ENCODE measurements at regions not wholly inside any gene's neighbourhood (a gene's known extent, or its start where the extent isn't known, plus 50 kb on each side); places are given as distances from the start of the nearest gene placed in this dataset.
"Not testable (repeated sequence)": the region's sequence is repeated elsewhere in the genome, so short reads cannot be mapped to it uniquely, and the experiment has no call there.

- no peak for DNase-seq (ENCODE audit: low spot score)
Observed at GRCh38 chr4:33930497-33930896, 2313.8 kb downstream of the ARAP2 start.

DNA sequence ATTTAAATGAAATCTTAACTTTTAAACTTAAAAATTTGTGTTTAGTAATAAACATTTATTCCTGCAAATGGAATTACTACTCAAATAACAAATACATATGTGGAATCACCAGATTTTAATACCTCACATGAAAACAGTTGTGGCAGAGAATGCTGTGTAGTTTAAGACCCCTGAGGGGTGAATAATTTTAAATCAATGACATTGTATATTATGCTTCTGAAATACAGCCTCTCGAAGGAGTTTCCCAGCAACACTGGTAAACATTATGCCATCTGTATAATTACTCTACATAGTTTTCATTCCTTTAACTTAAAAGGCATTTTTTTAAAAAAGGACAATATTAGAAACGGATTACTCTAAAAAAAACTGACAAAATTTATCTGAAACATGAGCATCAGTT is 2313.3 kb downstream of the ARAP2 start:
- no peak for DNase-seq (ENCODE audit: low spot score)

- no peak for DNase-seq (ENCODE audit: low spot score)
Observed at GRCh38 chr4:33940281-33940680, 2304.0 kb downstream of the ARAP2 start.

- no peak for DNase-seq (ENCODE audit: low spot score)
Observed at GRCh38 chr4:33941854-33942253, 2302.5 kb downstream of the ARAP2 start.

DNA sequence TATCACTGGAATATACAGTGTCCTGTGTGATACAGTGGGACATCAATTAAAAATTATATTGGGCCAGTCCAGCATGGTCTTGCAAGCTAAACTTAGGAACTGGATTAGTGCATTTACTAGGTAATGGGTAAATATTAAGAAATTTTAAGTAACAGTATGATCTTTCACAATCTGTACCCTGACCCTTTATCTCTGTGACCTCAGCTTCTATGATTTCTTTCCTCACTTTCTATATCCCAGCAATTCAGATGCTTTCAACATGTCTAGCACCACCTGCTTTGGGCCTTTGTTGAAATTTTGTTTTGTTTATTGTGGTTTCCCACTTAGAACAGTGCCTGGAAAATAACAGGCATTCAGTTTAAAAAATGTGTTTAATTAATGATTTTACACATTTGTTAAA is 2295.4 kb downstream of the ARAP2 start:
- no peak for DNase-seq (ENCODE audit: low spot score)

GRCh38 chr4:33953848-33954247 is 2290.5 kb downstream of the ARAP2 start:
- DNase-seq (ENCODE audit: low spot score), result not testable (repeated sequence)

GRCh38 chr4:33954759-33955158 is 2289.6 kb downstream of the ARAP2 start:
- no peak for DNase-seq (ENCODE audit: low spot score)

DNA sequence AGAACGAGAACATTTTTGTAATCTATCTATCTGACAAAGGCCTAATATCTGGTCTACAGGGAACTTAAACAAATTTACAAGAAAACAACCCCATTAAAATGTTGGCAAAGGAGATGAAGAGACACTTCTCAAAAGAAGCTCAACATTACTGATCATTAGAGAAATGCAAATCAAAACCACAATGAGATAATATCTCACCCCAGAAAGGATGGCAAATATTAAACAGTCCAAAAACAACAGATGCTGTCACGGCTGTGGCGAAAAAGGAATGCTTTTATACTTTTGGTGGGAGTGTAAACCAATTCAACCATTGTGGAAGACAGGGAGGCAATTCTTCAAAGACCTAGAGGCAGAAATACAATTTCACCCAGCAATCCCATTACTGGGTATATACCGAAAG is 2284.8 kb downstream of the ARAP2 start:
- no peak for DNase-seq (ENCODE audit: low spot score)

- no peak for DNase-seq (ENCODE audit: low spot score)
Observed at GRCh38 chr4:33961761-33962160, 2282.6 kb downstream of the ARAP2 start.

GRCh38 chr4:33966808-33967207 is 2277.5 kb downstream of the ARAP2 start:
- no peak for DNase-seq (ENCODE audit: low spot score)

GRCh38 chr4:33974270-33974669 is 2270.0 kb downstream of the ARAP2 start:
- no peak for DNase-seq (ENCODE audit: low spot score)

GRCh38 chr4:33975995-33976394 is 2268.3 kb downstream of the ARAP2 start:
- DNase-seq (ENCODE audit: low spot score), result no peak

GRCh38 chr4:33979781-33980180 is 2264.5 kb downstream of the ARAP2 start:
- not testable (repeated sequence) for DNase-seq (ENCODE audit: low spot score)

GRCh38 chr4:33980361-33980760 is 2264.0 kb downstream of the ARAP2 start:
- DNase-seq (ENCODE audit: low spot score), result no peak

GRCh38 chr4:33989820-33990443 is 2254.4 kb downstream of the ARAP2 start:
- no peak for DNase-seq (ENCODE audit: low spot score)

DNA sequence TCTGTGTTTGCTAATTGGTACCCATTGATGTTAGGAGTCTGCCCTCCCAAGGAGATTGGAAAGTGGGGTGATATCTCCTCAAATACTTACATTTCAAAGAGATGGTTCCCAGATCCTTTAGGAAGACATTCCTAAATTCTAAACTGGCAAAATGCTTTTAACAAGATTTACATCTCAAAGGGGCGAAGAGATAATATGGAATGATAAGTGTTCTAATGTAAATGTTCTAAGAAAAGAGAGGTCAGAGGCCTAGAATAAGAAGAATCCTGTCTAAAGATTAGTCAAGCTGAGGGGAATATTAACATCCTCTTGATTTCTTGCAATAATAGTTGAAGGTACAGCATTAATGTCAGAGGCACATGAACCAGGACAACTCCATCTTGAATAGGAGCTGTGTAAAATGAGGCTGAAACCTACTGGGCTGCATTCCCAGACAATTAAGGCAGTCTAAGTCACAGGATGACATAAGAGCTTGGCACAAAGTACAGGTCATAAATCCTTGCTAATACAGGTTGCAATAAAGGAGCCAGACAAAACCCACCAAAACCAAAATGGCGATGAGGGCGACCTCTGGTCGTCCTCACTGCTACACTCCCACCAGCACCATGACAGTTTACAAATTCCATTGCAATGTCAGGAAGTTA is 2248.1 kb downstream of the ARAP2 start:
- DNase-seq (ENCODE audit: low spot score), result no peak

DNA sequence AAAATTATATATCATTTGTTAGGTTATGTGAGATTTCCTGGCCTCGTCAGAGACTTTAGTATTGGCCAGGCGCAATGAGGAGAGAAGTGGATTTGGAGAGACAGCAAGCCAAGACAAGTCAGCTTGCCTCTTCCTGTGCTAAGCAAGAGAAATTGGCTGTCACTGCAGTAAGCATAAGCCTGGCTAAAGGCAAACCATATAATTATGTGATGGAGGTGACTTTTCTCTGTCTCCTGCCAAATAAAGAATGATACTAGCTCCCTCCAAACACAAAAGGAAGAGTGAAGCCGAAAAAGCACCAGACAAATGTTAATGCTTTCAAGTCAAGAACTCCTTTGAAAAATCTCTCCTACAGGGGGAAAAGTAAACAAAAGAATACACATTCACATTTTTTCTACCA is 2246.0 kb downstream of the ARAP2 start:
- DNase-seq (ENCODE audit: low spot score), result no peak

DNA sequence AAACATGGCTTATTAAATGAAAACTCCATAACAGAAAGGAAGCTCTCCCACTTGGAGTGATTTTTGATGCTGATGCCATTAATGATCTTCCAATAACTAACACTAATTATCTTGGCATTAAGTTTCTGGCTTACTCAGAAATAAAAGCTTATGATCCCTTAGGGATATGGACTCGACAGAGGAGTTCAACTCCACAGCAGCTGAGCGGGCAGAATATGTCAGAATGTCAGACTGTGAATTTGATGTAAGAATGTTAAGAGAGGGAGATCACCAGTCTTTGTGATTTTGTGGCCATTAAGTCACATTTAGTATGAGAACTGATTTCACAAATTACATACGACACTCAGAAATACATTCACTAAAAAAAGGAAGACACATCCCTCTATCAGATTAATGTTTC is 2244.0 kb downstream of the ARAP2 start:
- DNase-seq (ENCODE audit: low spot score), result no peak

- not testable (repeated sequence) for DNase-seq (ENCODE audit: low spot score)
Observed at GRCh38 chr4:34006540-34006939, 2237.8 kb downstream of the ARAP2 start.

GRCh38 chr4:34009951-34010350 is 2234.4 kb downstream of the ARAP2 start:
- DNase-seq (ENCODE audit: low spot score), result no peak

- no peak for DNase-seq (ENCODE audit: low spot score)
Observed at GRCh38 chr4:34010751-34011519, 2233.4 kb downstream of the ARAP2 start.

- no peak for DNase-seq (ENCODE audit: low spot score)
Observed at GRCh38 chr4:34035225-34035624, 2209.1 kb downstream of the ARAP2 start.

- DNase-seq (ENCODE audit: low spot score), result no peak
Observed at GRCh38 chr4:34037280-34037679, 2207.0 kb downstream of the ARAP2 start.

Data from iPS-NIHi11 (cell line).